GM12801 (cell line): ENCODE measurements at regions not wholly inside any gene's neighbourhood (a gene's known extent, or its start where the extent isn't known, plus 50 kb on each side); places are given as distances from the start of the nearest gene placed in this dataset.

Experiments used
- CTCF ChIP-seq: IDR thresholded peaks from one replicate; pipeline ENCODE4 v1.5.1; 2011; ENCODE audit warnings: control low read depth; ENCODE audit not compliant: insufficient read length; ENCODE audit errors: extremely low read depth

- TF ChIP-seq CTCF = no peak
These were observed 71.6 kb upstream of the ZPBP start for GRCh38 chr7:50164559-50165170.

GRCh38 chr7:50160206-50160605 is 67.2 kb upstream of the ZPBP start:
- TF ChIP-seq CTCF = no peak

- no peak for TF ChIP-seq CTCF
These were observed 66.1 kb upstream of the ZPBP start for GRCh38 chr7:50159154-50159553.

- TF ChIP-seq CTCF = no peak
These were observed 63.7 kb upstream of the ZPBP start for GRCh38 chr7:50156706-50157105.

GRCh38 chr7:50156163-50156562 is 63.1 kb upstream of the ZPBP start:
- TF ChIP-seq CTCF = no peak

- no peak for TF ChIP-seq CTCF
These were observed 62.7 kb upstream of the ZPBP start for GRCh38 chr7:50155755-50156154.

- no peak for TF ChIP-seq CTCF
These were observed 60.9 kb upstream of the ZPBP start for GRCh38 chr7:50153995-50154394.
